ENCODE measurements at regions not wholly inside any gene's neighbourhood (a gene's known extent, or its start where the extent isn't known, plus 50 kb on each side); places are given as distances from the start of the nearest gene placed in this dataset.
"Not testable (repeated sequence)": the region's sequence is repeated elsewhere in the genome, so short reads cannot be mapped to it uniquely, and the experiment has no call there.

DNA sequence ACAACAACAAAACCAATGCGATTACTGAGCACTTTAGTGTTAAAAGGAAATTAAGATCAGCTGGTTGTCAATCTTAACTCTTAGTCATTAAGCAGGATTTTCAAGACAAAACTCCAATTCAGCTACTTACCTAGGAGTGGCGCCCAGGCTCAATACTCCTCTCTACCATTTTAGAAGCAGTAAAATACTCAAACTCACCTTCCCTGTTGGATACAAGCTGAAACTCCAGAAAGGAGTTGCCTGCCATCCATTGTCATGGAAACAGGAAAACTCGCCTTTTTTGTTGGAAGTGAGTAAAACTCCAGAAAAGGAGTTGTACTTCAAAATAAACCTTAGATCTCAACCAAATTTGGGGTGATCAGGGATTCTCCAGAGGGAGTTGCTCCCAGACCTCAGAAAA lies 127.0 kb upstream of the F3 start:
- DNase-seq, result no peak

GRCh38 chr1:94667818-94668217 lies 126.3 kb upstream of the F3 start:
- DNase-seq, result no peak

- no peak for DNase-seq
Measured at GRCh38 chr1:94666797-94667196, 125.2 kb upstream of the F3 start.

DNA sequence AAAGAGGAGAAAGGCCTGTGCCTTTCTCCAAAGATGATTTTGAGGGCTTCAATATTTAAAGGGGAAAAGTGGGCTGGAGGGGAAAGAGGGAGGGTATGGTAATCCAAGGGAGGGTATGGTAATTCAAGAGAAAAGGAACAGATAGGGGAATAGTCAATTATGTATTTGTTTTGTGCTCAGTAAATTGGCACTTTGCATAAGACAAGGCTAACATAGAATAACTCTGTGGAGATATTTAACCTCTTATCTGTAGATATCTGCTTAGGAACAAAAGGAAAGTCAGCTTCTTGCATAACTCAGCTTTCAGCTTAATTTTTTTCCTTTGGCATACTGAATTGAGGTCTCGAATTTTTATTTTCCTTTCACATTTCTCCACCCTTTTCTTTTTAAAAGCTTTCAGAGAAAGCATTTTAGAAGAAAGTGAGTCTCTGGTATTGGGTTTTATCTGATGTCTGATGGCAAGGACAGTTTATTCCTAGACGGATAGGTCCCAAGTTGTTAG lies 119.9 kb upstream of the F3 start:
- no peak for DNase-seq

DNA sequence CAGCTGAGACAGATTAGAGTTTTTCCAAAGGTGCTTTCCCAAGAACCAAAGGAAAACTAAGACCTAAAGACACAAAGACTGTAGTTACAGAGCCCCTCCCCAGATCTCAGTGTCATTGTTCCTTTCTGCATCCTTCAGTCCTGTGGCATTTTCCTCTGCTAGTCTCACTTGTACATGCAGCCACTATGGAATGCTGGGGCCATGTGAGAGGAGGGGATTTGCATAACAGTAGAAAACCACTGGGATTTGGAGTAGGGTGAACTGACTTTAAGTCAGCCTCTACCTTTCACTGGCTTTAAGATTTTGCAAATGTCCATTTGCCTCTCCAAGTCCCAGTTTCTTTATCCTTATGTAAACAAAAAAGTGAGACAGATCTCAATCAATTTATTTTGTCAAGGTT lies 119.4 kb upstream of the F3 start:
- DNase-seq, result no peak

GRCh38 chr1:94660258-94660657 lies 118.7 kb upstream of the F3 start:
- DNase-seq, result no peak

DNA sequence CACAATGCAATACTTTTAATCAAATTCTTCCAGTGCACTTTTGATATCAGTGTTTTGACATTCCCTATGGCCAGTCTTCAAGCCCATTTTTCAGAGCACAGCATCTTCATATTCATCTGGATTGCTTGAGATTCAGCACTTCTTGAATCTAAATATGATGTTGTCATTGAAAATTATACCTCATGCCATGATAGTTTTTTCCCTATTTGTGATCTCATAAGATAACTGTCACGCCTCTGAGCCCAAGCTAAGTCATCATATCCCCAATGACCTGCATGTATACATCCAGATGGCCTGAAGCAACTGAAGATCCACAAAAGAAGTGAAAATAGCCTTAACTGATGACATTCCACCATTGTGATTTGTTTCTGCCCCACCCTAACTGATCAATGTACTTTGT lies 117.6 kb upstream of the F3 start:
- DNase-seq, result not testable (repeated sequence)

GRCh38 chr1:94658221-94658620 lies 116.7 kb upstream of the F3 start:
- DNase-seq, result no peak

GRCh38 chr1:94657776-94658175 lies 116.2 kb upstream of the F3 start:
- DNase-seq, result not testable (repeated sequence)

- no peak for DNase-seq
Measured at GRCh38 chr1:94656967-94657366, 115.4 kb upstream of the F3 start.

- DNase-seq, result no peak
Measured at GRCh38 chr1:94654919-94655318, 113.4 kb upstream of the F3 start.

DNA sequence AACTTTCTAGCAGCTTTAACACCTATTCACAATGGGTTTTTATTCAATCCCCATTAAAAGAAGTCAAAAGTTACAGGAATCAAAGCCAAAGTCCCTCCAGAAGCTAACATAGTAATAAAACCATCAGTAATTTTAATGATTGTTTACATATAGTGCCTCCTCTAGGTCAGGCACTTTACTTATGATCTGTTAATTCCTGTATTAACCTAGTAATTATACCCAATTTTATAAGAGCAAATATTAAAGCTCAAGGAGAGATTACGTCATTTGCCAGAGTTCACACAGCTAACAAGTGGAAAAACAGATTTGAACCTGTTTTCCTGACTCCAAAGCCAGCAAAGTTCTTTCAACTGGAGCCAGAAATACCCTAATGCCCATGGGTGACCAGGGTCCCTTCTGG lies 112.9 kb upstream of the F3 start:
- DNase-seq, result no peak

- no peak for DNase-seq
Measured at GRCh38 chr1:94654031-94654430, 112.5 kb upstream of the F3 start.

DNA sequence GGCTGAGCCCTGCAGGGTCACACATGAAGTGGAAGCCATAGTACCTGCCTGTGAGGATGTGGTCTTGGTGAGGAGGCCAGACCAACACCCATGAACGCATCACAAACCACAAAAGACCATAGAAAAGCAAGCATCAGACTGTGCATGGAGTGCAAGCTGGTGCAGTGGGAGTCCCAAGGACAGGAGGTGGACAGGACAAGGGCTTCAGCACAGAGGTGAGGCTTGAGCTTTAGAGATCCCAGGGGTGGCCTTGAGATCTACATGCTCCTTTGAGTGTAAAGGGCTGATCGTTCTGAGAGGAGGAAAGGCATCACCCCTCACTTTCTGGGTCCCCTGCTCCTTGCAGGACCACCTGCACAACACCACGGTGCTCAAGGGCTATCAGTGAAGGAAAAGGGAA lies 111.9 kb upstream of the F3 start:
- DNase-seq, result no peak

- DNase-seq, result no peak
Measured at GRCh38 chr1:94651076-94651475, 109.5 kb upstream of the F3 start.

GRCh38 chr1:94650301-94650700 lies 108.7 kb upstream of the F3 start:
- DNase-seq, result no peak

DNA sequence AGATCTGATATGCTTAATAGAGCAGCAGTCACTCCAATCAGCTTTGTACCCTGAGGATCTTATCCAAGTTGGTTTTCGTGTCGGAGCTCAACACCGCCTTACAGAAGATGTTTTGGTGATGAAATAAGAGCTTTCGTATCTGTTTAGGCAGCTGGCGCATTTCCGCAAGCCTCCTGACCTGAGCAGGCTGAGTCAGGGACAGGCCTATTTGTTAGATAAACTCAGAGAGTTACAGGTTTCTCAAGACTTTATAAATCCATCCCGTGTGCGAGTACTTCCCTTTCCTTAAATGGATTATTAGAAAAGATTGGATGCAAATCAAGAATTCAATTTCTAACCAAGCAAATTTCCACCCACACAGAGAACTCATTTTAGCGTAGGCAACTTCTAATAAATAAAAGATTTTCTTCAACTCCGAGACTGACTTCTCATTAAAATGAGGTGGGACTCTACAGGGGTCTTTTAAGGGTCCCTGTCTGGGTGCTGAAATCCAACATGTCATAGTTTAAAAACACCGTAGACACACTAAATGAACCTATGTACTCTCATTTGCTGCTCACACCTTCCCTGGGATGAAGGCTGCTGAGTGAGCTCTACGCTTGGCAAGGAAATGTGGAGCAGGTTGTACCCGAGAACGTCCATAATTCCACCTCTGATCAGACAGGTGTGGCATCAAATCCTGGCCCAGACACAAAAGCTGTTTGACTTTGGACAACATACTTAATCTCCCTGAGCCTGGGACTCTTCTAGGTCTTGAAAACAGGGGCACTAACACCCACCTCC lies 106.9 kb upstream of the F3 start:
- DNase-seq, result no peak

- no peak for DNase-seq
Measured at GRCh38 chr1:94646786-94647555, 105.4 kb upstream of the F3 start.

DNA sequence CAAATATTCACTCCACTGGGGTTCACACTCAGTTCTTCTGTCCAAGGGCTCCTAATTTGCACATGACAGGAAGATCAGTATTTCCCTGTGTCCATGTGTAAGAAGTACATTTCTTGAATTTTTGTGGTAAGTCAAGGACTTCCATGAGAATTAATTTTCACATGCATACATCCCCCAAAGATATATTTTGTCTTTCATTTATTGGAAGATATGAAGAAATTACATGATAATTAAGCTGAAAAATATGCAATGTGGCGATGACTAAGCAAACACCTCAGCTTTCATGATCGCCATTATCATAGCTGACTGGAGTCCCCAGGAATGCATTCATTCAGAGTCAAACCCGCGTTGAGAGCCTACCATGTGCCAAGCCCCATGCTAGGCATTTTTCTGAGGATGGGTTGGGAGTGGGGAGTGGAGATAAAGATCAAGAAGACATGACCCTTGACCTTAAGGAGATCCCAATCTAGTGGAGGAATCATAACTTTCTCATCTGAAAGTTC lies 104.6 kb upstream of the F3 start:
- DNase-seq, result no peak

DNA sequence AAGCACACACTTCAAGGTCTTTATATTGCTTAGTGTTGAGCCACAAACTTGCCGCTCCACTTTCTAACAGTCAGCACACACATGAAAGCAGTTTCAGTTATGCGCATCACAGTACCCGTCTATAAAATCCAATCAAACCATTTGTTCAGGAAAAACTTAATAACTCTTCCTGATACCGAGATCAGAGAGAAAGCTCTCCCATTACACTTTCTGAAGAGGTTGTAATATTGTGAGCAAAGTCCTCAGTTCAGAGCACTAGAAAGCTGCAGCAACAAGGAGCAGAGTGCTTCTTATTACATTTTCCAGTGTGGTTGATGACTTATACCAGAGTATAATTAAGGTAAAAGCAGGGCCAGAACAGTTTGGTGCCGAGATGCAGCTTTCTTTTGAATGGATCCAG lies 102.8 kb upstream of the F3 start:
- DNase-seq, result no peak

- no peak for DNase-seq
Measured at GRCh38 chr1:94643819-94644218, 102.3 kb upstream of the F3 start.

- DNase-seq, result no peak
Measured at GRCh38 chr1:94642617-94643321, 101.2 kb upstream of the F3 start.

- no peak for DNase-seq
Measured at GRCh38 chr1:94641990-94642389, 100.4 kb upstream of the F3 start.

DNA sequence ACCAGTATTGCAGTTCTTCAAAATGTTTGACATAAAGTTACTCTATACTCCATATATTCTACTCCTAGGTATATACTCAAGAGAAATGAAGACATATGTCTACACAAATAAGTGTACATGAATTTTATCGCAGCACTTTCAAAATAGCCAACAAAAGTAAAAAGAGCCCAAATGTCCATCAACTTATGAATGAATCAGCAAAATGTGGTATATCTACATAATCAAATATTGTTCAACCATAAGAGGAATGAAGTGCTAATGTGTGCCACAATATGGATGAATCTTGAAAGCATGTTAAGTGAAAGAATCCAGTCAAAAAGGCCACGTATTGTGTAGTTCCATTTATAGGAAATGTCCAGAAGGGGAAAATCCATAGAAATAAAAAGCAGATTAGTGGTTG lies 98.6 kb upstream of the F3 start:
- DNase-seq, result no peak

All from NCI-H2171 (cell line).